ENCODE measurements at regions not wholly inside any gene's neighbourhood (a gene's known extent, or its start where the extent isn't known, plus 50 kb on each side); places are given as distances from the start of the nearest gene placed in this dataset.

- DNase-seq = peak; percentile 28
These were observed 829.2 kb upstream of the ADAMTS5 start for GRCh38 chr21:27796106-27796505.

- no peak for DNase-seq
These were observed 828.5 kb upstream of the ADAMTS5 start for GRCh38 chr21:27795418-27795817.

- DNase-seq = no peak
These were observed 827.0 kb upstream of the ADAMTS5 start for GRCh38 chr21:27793901-27794300.

GRCh38 chr21:27787046-27787445 lies 820.2 kb upstream of the ADAMTS5 start:
- DNase-seq = no peak

DNA sequence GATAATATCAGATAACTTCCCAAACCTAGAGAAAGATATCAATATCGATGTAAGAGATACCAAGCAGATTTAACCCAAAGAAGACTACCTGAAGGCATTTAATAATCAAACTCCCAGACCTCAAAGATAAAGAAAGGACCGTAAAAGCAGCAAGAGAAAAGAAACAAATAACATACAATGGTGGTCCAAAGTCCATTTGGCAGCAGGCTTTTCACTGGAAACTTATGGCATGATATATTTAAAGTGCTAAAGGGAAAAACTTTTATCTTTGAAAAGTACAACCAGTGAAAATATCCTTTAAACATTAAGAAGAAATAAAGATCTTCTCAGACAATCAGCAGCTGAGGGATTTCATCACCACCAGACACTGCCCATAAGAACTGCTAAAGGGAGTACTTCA lies 812.7 kb upstream of the ADAMTS5 start:
- DNase-seq = no peak

- no peak for DNase-seq
These were observed 810.2 kb upstream of the ADAMTS5 start for GRCh38 chr21:27776925-27777553.

DNA sequence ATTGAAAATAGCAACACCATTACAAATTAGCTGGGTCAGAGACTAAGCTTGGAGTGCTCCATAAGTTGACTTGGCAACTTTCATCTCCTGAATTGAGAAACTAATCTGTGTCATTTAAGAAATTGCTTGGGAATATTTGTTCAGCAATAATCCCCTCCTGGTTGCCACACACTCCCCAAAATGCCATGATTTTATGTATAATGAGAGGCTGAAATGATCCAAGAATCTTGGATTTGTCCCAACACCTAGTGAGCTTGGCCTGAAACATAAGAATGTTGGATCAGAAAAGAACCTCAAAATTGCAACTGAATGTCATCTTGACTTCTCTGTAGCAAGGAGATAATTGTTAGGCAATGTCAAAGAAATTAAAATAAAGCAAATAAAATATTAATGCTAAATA lies 805.9 kb upstream of the ADAMTS5 start:
- peak; percentile 50 for DNase-seq

DNA sequence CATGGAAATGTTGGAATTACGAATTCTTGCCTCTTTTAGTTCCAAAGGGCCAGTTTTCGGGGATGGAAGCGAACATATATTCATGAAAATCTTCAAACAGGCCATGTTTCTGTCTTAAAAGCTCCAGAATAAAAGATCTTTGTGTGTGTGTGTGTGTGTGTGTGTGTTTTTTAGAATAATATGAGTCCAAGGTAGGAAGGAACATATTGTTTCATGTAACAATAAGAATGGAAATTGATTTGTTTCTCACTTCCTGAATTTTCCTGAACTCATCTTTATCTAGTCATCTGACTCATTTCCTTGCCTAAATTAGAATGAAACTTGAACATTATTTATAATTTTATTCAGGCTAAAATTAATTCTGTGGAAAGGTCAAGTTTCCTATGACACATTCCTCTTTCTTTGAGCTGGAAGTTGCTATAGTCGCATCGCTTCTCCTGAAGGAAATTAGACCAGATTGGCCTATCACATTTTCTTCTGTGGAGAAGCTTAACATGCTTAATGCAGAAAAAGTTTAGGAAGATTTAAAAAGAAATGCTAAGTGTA lies 805.1 kb upstream of the ADAMTS5 start:
- DNase-seq = no peak

DNA sequence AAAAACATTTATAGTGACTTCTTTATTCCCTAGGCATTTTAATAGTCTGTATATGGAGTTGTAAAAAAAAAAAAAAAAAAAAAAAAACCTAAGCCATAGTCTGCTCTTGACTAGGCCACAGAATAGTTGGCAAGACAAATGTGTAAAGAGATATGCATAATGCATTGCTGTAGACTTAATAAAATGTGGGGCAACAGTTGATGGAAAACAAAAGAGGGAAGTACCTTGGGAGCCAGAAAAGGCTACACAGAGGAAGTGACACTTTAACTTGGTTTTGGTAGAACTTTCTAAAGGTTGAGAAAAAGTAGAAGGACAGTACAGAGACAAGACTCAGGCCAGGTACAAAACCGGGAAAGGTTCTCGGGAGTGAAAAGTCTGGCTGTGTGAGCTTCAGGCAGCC lies 802.9 kb upstream of the ADAMTS5 start:
- DNase-seq = no peak

- peak; percentile 79 for DNase-seq
These were observed 801.3 kb upstream of the ADAMTS5 start for GRCh38 chr21:27768046-27768637.

GRCh38 chr21:27764056-27764455 lies 797.2 kb upstream of the ADAMTS5 start:
- no peak for DNase-seq

GRCh38 chr21:27761623-27762022 lies 794.7 kb upstream of the ADAMTS5 start:
- no peak for DNase-seq

DNA sequence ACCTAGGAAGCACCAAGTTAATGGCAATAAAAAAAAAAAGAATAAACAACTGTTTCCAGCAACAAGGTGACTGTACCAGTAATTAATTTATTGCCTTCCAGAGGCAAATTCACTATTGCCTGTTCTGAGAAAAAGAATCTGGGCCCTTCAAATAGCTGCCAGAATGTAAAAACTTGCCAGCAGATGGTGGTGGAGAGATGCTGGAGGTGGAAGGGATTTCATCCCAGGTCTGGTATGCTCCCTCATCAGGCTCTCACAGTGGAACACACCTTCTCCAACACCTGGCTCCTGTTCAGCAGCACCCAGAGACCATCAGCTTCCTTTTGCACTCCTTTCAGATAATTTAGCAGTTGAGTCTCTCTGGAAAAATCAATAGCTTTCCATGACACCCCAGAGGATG lies 792.9 kb upstream of the ADAMTS5 start:
- no peak for DNase-seq

GRCh38 chr21:27759091-27759659 lies 792.3 kb upstream of the ADAMTS5 start:
- no peak for DNase-seq

GRCh38 chr21:27756191-27756590 lies 789.3 kb upstream of the ADAMTS5 start:
- DNase-seq = no peak

- DNase-seq = no peak
These were observed 777.2 kb upstream of the ADAMTS5 start for GRCh38 chr21:27743971-27744564.

GRCh38 chr21:27741736-27742135 lies 774.8 kb upstream of the ADAMTS5 start:
- no peak for DNase-seq

DNA sequence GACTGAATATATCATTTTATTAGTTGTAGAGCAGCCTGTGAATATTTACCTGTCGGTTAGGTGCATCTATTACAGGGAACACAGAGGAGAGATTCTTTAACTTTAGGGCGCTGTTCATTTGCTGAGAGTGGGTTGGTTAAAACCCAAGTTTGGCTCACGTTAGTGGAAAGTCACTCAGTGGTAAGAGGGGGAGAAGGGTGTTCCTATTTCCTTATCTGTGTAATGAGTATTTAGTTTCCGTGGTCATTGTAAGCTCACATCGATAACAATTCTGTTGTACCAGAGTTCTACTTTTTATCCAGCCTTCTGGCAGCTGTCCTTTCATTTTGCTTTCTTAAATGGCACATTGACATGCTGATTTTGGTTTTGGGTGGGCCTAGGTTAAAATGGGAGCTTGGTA lies 773.2 kb upstream of the ADAMTS5 start:
- no peak for DNase-seq

- no peak for DNase-seq
These were observed 772.3 kb upstream of the ADAMTS5 start for GRCh38 chr21:27739187-27739586.

GRCh38 chr21:27735699-27736098 lies 768.8 kb upstream of the ADAMTS5 start:
- DNase-seq = no peak

DNA sequence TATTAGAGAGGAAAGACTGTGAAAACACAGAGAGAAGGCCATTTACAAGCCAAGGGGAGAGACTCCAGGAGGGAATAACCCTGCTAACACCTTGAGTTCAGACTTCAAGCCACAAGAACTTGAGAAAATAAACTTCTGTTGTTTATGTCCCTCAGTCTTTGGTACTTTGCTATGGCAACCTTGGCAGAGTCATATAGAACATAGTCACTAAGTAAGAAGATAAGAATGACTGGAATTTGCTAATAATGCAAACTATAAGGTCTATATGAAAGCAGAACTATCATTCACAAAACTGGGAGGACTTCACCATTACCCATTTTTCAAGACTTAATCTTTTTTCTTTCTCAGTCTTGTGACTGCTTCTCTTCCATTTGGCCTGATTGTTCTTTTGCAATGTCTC lies 767.3 kb upstream of the ADAMTS5 start:
- DNase-seq = peak; percentile 76

- DNase-seq = no peak
These were observed 759.0 kb upstream of the ADAMTS5 start for GRCh38 chr21:27725916-27726315.

DNA sequence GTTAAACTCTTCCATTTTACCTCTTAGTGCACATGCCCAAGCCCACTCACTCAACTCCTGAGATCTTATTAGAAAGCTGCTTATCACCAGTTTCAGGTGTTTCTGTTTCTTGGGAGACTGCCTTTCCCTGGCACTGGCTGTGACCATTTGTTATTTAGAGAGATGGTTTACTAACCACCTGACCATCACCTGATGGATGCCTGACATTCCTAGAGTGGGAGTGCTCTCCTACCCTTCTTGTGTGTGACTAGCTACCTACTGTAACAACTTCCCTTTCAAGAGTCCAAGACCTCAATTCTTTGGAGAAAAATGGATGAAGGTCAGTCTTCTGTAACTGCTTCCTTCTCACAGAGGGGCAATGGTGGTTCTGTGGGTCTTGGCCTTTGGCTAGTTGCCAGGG lies 755.2 kb upstream of the ADAMTS5 start:
- no peak for DNase-seq

DNA sequence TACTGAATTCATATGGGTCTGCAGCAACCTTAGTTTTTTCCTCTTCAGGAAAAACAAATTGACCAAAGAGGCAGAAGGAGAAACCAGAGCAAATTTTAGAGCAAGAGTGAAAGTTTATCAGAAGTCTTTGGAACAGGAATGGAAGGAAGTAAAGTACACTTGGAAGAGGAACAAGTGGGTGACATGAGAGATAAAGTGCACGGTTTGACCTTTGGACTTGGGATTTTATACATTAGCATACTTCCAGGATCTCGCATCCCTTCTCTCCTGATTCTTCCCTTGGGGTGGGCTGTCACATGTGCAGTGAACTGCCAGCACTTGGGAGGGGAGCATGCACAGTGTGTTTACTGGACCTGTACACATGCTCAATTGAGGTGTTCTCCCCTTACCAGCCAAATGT lies 754.8 kb upstream of the ADAMTS5 start:
- no peak for DNase-seq

Measured in fibroblast of skin of right quadriceps (primary cell).